ENCODE measurements at regions not wholly inside any gene's neighbourhood (a gene's known extent, or its start where the extent isn't known, plus 50 kb on each side); places are given as distances from the start of the nearest gene placed in this dataset.

- no peaks in the 10 kb centered on the region for H3K36me3 Mint-ChIP-seq
- Histone ChIP-seq H3K4me3 (ENCODE audit: low read length in 2 of 2) (no peak overlapping the region), H3K4me1 (ENCODE audit: insufficient read depth, low read length) (no peaks in the 10 kb centered on the region), H3K9me3 (ENCODE audit: control insufficient read depth in 1 of 2, low read length in 2 of 2) (no peaks in the 10 kb centered on the region), H3K27ac (ENCODE audit: low read depth, low read length) (no peak overlapping the region), H3K27me3 (ENCODE audit: insufficient read depth, low read length) (no peaks in the 10 kb centered on the region), H3K36me3 (ENCODE audit: insufficient read depth, low read length) (no peaks in the 10 kb centered on the region)
- DNase-seq: no peak
- CTCF ChIA-PET (ENCODE audit: partially characterized antibody): no interaction called here
- no peaks in the 10 kb centered on the region for H3K27me3 Mint-ChIP-seq
- POLR2A ChIA-PET (ENCODE audit: partially characterized antibody): no interaction called here
- no peak overlapping the region for H3K4me3 Mint-ChIP-seq
- no peaks in the 10 kb centered on the region for H3K4me1 Mint-ChIP-seq
- intact Hi-C loops (cut with micrococcal nuclease): no loop called here
- H3K9me3 Mint-ChIP-seq: peaks cover 1 to 37% (median 13%) of the 10 kb centered on the region in 8 donors
- H3K27ac Mint-ChIP-seq: no peak overlapping the region
Observed at GRCh38 chr11:38095268-38095667, 1497.2 kb upstream of the RAG2 start.

- Mint-ChIP-seq H3K27ac (no peak overlapping the region), H3K27me3 (no peaks in the 10 kb centered on the region), H3K36me3 (no peaks in the 10 kb centered on the region), H3K9me3 (peaks cover 0 to 28% (median 15%) of the 10 kb centered on the region in 8 donors), H3K4me3 (no peak overlapping the region), H3K4me1 (no peaks in the 10 kb centered on the region)
- DNase-seq: no peak
- Histone ChIP-seq H3K27ac (ENCODE audit: low read depth, low read length) (no peak overlapping the region), H3K4me3 (ENCODE audit: low read length in 2 of 2) (no peak overlapping the region), H3K36me3 (ENCODE audit: insufficient read depth, low read length) (no peaks in the 10 kb centered on the region), H3K4me1 (ENCODE audit: insufficient read depth, low read length) (no peaks in the 10 kb centered on the region), H3K9me3 (ENCODE audit: control insufficient read depth in 1 of 2, low read length in 2 of 2) (no peaks in the 10 kb centered on the region), H3K27me3 (ENCODE audit: insufficient read depth, low read length) (no peaks in the 10 kb centered on the region)
- POLR2A ChIA-PET (ENCODE audit: partially characterized antibody): no interaction called here
- CTCF ChIA-PET (ENCODE audit: partially characterized antibody): no interaction called here
- intact Hi-C loops (cut with micrococcal nuclease): no loop called here
Observed at GRCh38 chr11:38089726-38090125, 1491.7 kb upstream of the RAG2 start.

GRCh38 chr11:38060920-38061319 lies 1462.9 kb upstream of the RAG2 start:
- Mint-ChIP-seq H3K36me3 (no peaks in the 10 kb centered on the region), H3K9me3 (peaks cover 5 to 22% (median 12%) of the 10 kb centered on the region in 8 donors), H3K27me3 (no peaks in the 10 kb centered on the region), H3K4me1 (no peaks in the 10 kb centered on the region), H3K4me3 (no peak overlapping the region), H3K27ac (no peak overlapping the region)
- Histone ChIP-seq H3K36me3 (ENCODE audit: insufficient read depth, low read length) (no peaks in the 10 kb centered on the region), H3K4me1 (ENCODE audit: insufficient read depth, low read length) (no peaks in the 10 kb centered on the region), H3K9me3 (ENCODE audit: control insufficient read depth in 1 of 2, low read length in 2 of 2) (no peaks in the 10 kb centered on the region), H3K27ac (ENCODE audit: low read depth, low read length) (no peak overlapping the region), H3K4me3 (ENCODE audit: low read length in 2 of 2) (no peak overlapping the region), H3K27me3 (ENCODE audit: insufficient read depth, low read length) (no peaks in the 10 kb centered on the region)
- DNase-seq: no peak
- ChIA-PET CTCF (ENCODE audit: partially characterized antibody) (no interaction called here), POLR2A (ENCODE audit: partially characterized antibody) (no interaction called here)
- intact Hi-C loops (cut with micrococcal nuclease): no loop called here

GRCh38 chr11:38060136-38060535 lies 1462.1 kb upstream of the RAG2 start:
- Mint-ChIP-seq H3K36me3 (no peaks in the 10 kb centered on the region), H3K9me3 (peaks cover 9 to 22% (median 13%) of the 10 kb centered on the region in 8 donors), H3K27me3 (no peaks in the 10 kb centered on the region), H3K27ac (no peak overlapping the region), H3K4me1 (no peaks in the 10 kb centered on the region), H3K4me3 (no peak overlapping the region)
- Histone ChIP-seq H3K9me3 (ENCODE audit: control insufficient read depth in 1 of 2, low read length in 2 of 2) (peaks cover 0 to 3% of the 10 kb centered on the region in 2 donors), H3K27me3 (ENCODE audit: insufficient read depth, low read length) (no peaks in the 10 kb centered on the region), H3K4me1 (ENCODE audit: insufficient read depth, low read length) (no peaks in the 10 kb centered on the region), H3K36me3 (ENCODE audit: insufficient read depth, low read length) (no peaks in the 10 kb centered on the region), H3K27ac (ENCODE audit: low read depth, low read length) (no peak overlapping the region), H3K4me3 (ENCODE audit: low read length in 2 of 2) (no peak overlapping the region)
- intact Hi-C loops (cut with micrococcal nuclease): no loop called here
- ChIA-PET POLR2A (ENCODE audit: partially characterized antibody) (no interaction called here), CTCF (ENCODE audit: partially characterized antibody) (no interaction called here)
- DNase-seq: no peak

- ChIA-PET POLR2A (ENCODE audit: partially characterized antibody) (no interaction called here), CTCF (ENCODE audit: partially characterized antibody) (no interaction called here)
- Histone ChIP-seq H3K4me1 (ENCODE audit: insufficient read depth, low read length) (no peaks in the 10 kb centered on the region), H3K27me3 (ENCODE audit: insufficient read depth, low read length) (no peaks in the 10 kb centered on the region), H3K4me3 (ENCODE audit: low read length in 2 of 2) (no peak overlapping the region), H3K36me3 (ENCODE audit: insufficient read depth, low read length) (no peaks in the 10 kb centered on the region), H3K9me3 (ENCODE audit: control insufficient read depth in 1 of 2, low read length in 2 of 2) (peaks cover 0 to 4% of the 10 kb centered on the region in 2 donors), H3K27ac (ENCODE audit: low read depth, low read length) (no peak overlapping the region)
- H3K36me3 Mint-ChIP-seq: no peaks in the 10 kb centered on the region
- H3K4me1 Mint-ChIP-seq: no peaks in the 10 kb centered on the region
- no peak overlapping the region for H3K4me3 Mint-ChIP-seq
- no peak overlapping the region for H3K27ac Mint-ChIP-seq
- intact Hi-C loops (cut with micrococcal nuclease): no loop called here
- H3K9me3 Mint-ChIP-seq: peaks cover 2 to 13% (median 4%) of the 10 kb centered on the region in 8 donors
- no peak for DNase-seq
- no peaks in the 10 kb centered on the region for H3K27me3 Mint-ChIP-seq
Observed at GRCh38 chr11:38046571-38047135, 1448.6 kb upstream of the RAG2 start.

GRCh38 chr11:38043060-38043459 lies 1445.0 kb upstream of the RAG2 start:
- ChIA-PET POLR2A (ENCODE audit: partially characterized antibody) (no interaction called here), CTCF (ENCODE audit: partially characterized antibody) (no interaction called here)
- Mint-ChIP-seq H3K4me3 (no peak overlapping the region), H3K36me3 (no peaks in the 10 kb centered on the region), H3K9me3 (peaks cover 0 to 8% (median 5%) of the 10 kb centered on the region in 8 donors), H3K4me1 (no peaks in the 10 kb centered on the region), H3K27ac (no peak overlapping the region), H3K27me3 (no peaks in the 10 kb centered on the region)
- H3K27me3 ChIP-seq (ENCODE audit: insufficient read depth, low read length): no peaks in the 10 kb centered on the region
- intact Hi-C loops (cut with micrococcal nuclease): no loop called here
- no peaks in the 10 kb centered on the region for H3K36me3 ChIP-seq (ENCODE audit: insufficient read depth, low read length)
- no peaks in the 10 kb centered on the region for H3K4me1 ChIP-seq (ENCODE audit: insufficient read depth, low read length)
- no peak overlapping the region for H3K4me3 ChIP-seq (ENCODE audit: low read length in 2 of 2)
- no peak for DNase-seq
- no peak overlapping the region for H3K27ac ChIP-seq (ENCODE audit: low read depth, low read length)
- H3K9me3 ChIP-seq (ENCODE audit: control insufficient read depth in 1 of 2, low read length in 2 of 2): peaks cover 0 to 4% of the 10 kb centered on the region in 2 donors

- H3K4me3 ChIP-seq (ENCODE audit: low read length in 2 of 2): no peak overlapping the region
- CTCF ChIA-PET (ENCODE audit: partially characterized antibody): no interaction called here
- POLR2A ChIA-PET (ENCODE audit: partially characterized antibody): no interaction called here
- peaks cover 0 to 4% of the 10 kb centered on the region in 2 donors for H3K9me3 ChIP-seq (ENCODE audit: control insufficient read depth in 1 of 2, low read length in 2 of 2)
- no peak for DNase-seq
- H3K36me3 ChIP-seq (ENCODE audit: insufficient read depth, low read length): no peaks in the 10 kb centered on the region
- Mint-ChIP-seq H3K4me3 (no peak overlapping the region), H3K9me3 (peaks cover 0 to 26% (median 16%) of the 10 kb centered on the region in 8 donors), H3K27me3 (no peaks in the 10 kb centered on the region), H3K27ac (no peak overlapping the region), H3K36me3 (no peaks in the 10 kb centered on the region), H3K4me1 (no peaks in the 10 kb centered on the region)
- no peaks in the 10 kb centered on the region for H3K27me3 ChIP-seq (ENCODE audit: insufficient read depth, low read length)
- intact Hi-C loops (cut with micrococcal nuclease): no loop called here
- no peak overlapping the region for H3K27ac ChIP-seq (ENCODE audit: low read depth, low read length)
- no peaks in the 10 kb centered on the region for H3K4me1 ChIP-seq (ENCODE audit: insufficient read depth, low read length)
Observed at GRCh38 chr11:38038777-38039176, 1440.7 kb upstream of the RAG2 start.

Data from CD4-positive, alpha-beta memory T cell (primary cell).